OCI-LY7 (cell line): ENCODE measurements at regions not wholly inside any gene's neighbourhood (a gene's known extent, or its start where the extent isn't known, plus 50 kb on each side); places are given as distances from the start of the nearest gene placed in this dataset.

ENCODE experiments used
- CTCF ChIP-seq: fragments of 200-600 bp; sonication (generic); conservative IDR thresholded peaks from 2 replicates; pipeline ENCODE4 v1.5.1; 2014; ENCODE audit warnings: mild to moderate bottlenecking, antibody characterized with exemption, low read length, moderate library complexity, mixed read lengths
- EZH2phosphoT487 ChIP-seq: fragments of 200-600 bp; sonication (generic); IDR thresholded peaks from 2 replicates; pipeline ENCODE4 v1.6.1; 2018; ENCODE audit warnings: low read depth, borderline replicate concordance, mild to moderate bottlenecking, mixed run types, antibody characterized with exemption, low read length, moderate library complexity, mixed read lengths

- TF ChIP-seq EZH2phosphoT487: no peak
- no peak for TF ChIP-seq CTCF
These were observed 611.2 kb downstream of the PPP4R3C start for GRCh38 chrX:26851981-26852380.
